ENCODE measurements at regions not wholly inside any gene's neighbourhood (a gene's known extent, or its start where the extent isn't known, plus 50 kb on each side); places are given as distances from the start of the nearest gene placed in this dataset.

- TF ChIP-seq CTCF (IDR thresholded peaks at IDR 0.05; ENCODE audit: insufficient read depth, low read depth, low read length) (no peak), EZH2 (IDR thresholded peaks at IDR 0.05; ENCODE audit: insufficient read depth, low read length) (no peak)
Measured at GRCh38 chr17:53470626-53471025, 352.1 kb upstream of the KIF2B start.

Data from astrocyte (in vitro differentiated cells and primary cell).